ENCODE measurements at regions not wholly inside any gene's neighbourhood (a gene's known extent, or its start where the extent isn't known, plus 50 kb on each side); places are given as distances from the start of the nearest gene placed in this dataset.
"Not testable (repeated sequence)": the region's sequence is repeated elsewhere in the genome, so short reads cannot be mapped to it uniquely, and the experiment has no call there.

DNA sequence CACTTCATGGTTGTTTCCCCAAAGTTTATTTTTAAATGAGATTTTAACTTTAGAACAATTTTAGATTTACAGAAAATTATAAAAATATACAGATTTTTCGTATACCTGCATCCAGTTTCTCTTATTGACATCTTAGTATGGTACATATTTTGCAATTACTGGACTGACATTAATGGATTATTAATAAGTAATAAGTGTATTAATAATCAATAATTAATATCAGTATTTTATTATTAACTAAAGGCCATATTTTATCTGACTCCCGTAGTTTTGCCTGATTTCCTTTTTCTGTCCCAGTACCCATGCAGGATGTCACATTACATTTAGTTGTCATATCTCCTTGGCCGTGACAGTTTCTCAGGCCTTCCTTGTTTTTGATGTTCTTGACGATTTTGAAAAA, 307.0 kb downstream of the C6orf118 start:
- no peak for DNase-seq

- no peak for DNase-seq
Measured at GRCh38 chr6:165001502-165002157, 307.8 kb downstream of the C6orf118 start.

GRCh38 chr6:164998297-164998696, 311.1 kb downstream of the C6orf118 start:
- DNase-seq = no peak

DNA sequence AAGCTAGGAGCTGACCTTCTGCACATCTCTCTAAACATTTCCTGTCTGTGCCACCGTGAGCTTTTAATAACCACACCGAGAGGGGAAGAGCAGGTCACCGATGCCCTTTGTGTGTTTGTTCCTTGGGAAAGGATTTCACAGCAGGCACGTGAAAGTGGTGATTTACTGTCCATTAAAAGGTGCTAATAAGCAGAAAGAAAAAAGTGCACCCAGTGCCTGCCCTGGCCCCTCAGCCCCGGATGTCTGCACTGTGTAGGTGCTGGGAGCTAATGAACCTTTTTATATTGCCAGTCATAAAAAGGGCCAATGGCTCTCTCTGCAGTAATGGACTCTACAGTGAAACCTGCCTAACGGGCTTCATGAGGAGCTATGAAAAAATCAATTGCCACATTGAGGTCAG, 312.6 kb downstream of the C6orf118 start:
- no peak for DNase-seq

DNA sequence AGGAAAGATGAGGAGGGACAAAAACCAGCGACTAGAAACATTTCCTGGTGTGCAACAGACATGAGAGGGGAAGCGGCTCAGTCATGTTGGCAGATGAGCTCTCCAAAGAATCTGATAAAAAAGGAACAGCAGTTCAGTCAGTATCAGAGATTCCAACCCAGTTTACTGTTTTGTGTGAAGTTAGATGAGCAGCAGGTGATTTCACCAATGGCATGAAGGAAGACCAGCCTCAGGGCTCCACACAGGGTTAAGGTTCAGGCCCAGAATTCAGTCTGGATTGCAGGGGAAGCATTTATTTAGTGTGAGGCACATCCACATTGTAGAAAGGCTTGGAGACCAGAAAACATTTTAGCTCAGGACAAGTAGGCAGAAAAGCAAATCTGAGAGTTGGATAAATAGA, 317.8 kb downstream of the C6orf118 start:
- DNase-seq = no peak

- no peak for DNase-seq
Measured at GRCh38 chr6:164990901-164991300, 318.5 kb downstream of the C6orf118 start.

GRCh38 chr6:164982389-164982788, 327.0 kb downstream of the C6orf118 start:
- DNase-seq = no peak

GRCh38 chr6:164967102-164967501, 342.3 kb downstream of the C6orf118 start:
- DNase-seq = no peak

DNA sequence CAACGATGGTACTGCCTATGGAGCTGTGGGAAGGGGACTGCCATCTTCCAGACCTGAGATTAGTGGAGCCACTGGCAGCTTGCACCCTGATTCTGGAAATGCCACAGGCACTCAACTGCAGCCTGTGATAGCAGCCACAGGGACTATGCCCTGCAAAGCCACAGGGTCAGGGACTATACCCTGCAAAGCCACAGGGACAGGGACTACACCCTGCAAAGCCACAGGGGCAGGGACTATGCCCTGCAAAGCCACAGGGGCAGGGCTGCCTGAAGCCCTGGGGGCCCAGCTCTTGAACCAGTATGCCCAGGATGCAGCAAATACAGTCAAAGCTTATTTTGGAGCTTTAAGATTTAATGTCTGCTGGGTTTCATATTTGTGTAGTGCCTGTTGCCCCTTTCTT, 346.6 kb downstream of the C6orf118 start:
- no peak for DNase-seq

DNA sequence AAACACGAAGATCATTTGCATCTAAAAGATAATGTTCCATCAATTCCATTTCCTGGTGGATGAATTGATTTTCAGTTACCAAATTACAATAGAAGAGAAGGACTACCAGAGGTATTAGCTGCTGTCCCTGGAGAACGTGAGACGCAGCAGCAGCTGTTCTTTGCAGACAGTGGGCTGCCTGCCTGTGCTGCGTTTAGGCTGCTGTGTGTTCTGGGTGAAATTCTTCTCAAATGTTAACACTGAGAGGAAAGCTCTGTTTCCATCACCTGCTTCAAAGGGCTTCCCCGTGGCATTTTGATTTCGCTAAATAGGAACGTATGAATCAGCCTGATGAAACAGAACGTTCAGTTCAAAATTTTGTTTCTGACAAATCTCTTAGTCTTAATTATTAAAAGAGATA, 362.2 kb downstream of the C6orf118 start:
- DNase-seq = no peak

DNA sequence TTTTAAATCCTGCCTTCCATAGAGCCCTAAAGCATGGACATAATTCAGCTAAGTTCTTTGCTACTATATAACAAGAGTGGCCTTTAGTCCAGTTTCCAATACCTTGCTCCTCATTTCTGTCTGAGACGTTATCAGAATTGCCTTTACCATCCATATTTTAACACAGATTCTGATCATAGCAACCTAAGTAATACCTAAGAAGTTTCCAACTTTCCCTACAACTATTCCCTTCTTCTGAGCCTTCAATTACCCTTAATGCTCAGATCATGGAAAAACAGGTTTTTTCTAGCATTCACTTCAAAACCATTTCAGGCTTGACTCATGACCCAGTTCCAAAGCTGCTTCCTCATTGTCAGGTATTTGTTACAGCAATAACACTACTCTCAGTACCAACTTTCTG, 367.1 kb downstream of the C6orf118 start:
- DNase-seq = no peak

GRCh38 chr6:164933238-164933794, 376.1 kb downstream of the C6orf118 start:
- not testable (repeated sequence) for DNase-seq

GRCh38 chr6:164929408-164929977, 379.9 kb downstream of the C6orf118 start:
- DNase-seq = no peak

DNA sequence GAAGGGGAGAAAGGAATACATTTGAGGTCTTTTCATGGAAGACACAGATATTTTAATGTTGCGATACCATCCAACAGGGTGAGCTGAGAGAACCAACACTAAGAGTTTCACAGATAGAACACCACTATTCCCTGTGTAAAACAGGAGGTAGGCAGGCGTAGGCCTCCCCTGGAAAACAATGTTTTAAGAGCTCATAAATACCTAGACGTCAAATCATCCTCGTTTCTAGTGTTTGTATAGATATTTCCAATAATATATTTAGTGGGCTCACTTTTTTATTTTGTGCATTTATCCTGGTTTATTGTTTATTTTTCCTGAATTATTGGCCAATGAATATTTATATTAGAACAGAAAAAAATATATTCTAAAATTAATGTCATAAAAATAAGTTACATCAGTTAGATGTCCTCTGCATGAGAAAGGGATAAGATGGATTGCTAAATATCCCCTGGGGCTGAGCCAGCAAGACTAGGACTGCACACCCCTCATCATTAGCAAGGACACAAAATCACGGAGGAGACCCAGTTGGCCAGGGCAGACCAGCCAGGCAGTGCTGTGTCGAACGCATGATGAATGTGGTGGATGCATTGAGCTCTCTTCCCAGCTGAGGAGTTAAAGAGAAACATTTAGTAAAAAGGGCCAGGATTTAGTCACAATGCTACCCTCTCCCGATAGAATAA, 380.5 kb downstream of the C6orf118 start:
- DNase-seq = no peak

GRCh38 chr6:164928057-164928727, 381.2 kb downstream of the C6orf118 start:
- DNase-seq = peak in 1 of 2 experiments; percentile 33

GRCh38 chr6:164927288-164928056, 381.9 kb downstream of the C6orf118 start:
- peak; percentile 42 to 82 for DNase-seq

- DNase-seq = no peak
Measured at GRCh38 chr6:164926686-164927085, 382.7 kb downstream of the C6orf118 start.

DNA sequence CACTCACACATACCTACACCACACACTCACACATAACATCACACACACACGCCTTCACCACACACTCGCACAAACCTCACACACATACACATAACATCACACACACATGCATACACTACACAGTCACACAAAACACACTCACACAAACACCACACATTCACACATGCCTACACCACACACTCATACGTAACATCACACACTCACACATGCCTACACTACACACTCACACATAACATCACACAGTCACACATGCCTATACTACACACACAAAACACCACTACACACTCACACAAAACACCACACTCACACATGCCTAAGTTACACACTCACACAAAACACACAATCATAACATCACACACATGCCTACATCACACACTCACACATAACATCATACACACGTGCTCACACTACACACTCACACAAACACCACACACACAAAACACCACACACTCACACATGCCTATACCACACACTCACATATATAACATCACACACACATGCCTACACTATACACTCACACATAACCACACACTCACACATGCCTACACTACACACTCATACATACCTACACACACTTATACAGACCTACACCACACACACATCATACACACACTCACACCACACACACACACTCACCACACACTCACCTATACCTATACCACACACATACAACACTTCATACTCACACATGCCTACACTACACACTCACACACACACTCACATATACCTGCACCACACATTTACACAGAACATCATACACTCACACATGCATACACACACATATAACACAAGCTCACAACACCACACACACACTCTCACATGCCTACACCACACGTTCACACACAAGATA, 383.5 kb downstream of the C6orf118 start:
- no peak for DNase-seq

DNA sequence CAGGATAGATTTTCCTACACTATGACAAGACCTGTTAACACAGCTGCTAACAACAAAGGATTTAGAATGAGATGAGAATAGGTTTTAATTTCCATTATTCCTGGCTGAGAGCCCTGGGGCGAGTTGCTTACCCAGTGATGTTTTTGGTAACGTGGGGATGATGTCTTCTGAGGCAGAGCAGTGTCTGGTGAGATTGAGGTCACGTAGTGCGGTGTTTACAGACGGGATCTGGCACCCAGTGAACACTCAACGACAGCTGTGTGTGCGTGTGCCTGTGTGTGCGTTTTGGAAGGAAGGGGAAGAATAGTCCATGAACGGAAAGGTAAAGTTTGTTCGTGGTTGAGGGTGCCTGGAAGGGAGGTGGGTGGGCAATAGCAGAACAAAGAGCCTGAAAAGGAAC, 384.7 kb downstream of the C6orf118 start:
- DNase-seq = no peak

DNA sequence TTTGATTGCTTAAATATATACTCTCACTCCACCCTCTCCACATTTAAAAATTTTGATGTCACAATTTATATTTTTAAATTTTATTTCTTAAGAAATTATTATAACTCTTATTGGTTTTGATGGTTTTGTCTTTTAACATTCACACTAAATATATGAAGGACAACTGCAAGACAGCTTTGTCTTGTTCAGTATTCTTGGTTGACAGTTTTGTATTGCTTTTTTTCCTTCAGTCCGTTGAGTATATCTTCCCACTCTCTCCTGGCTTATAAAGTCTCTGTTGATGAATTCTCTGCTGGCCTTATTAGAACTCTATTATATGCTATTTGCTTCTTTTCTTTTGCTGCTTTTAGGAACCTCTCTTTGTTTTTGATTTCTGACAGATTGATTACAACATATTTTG, 392.2 kb downstream of the C6orf118 start:
- DNase-seq = no peak

GRCh38 chr6:164916087-164916486, 393.3 kb downstream of the C6orf118 start:
- DNase-seq = no peak

Data from cerebellar nuclear complex (tissue), 1 donor.